Fibroblast of lung (primary cell): ENCODE measurements at regions not wholly inside any gene's neighbourhood (a gene's known extent, or its start where the extent isn't known, plus 50 kb on each side); places are given as distances from the start of the nearest gene placed in this dataset.

Source experiments
- EZH2 ChIP-seq: IDR thresholded peaks from 2 replicates; pipeline ENCODE4 v1.5.1; 2012; ENCODE audit warnings: low read length, control low read depth, mild to moderate bottlenecking; ENCODE audit errors: missing control alignments
- TF ChIP-seq, protein P1 (sequence below), 2 donors: IDR thresholded peaks in 1 of 2; conservative IDR thresholded peaks in 1 of 2; 1 replicate in 1 of 2; 2 replicates in 1 of 2; pipeline ENCODE4 v1.5.1; 2011 to 2012; ENCODE audit warnings: low read length in 2 of 2, control low read depth in 1 of 2, inconsistent platforms in 1 of 2, low read depth in 1 of 2, mild to moderate bottlenecking in 1 of 2

DNA sequence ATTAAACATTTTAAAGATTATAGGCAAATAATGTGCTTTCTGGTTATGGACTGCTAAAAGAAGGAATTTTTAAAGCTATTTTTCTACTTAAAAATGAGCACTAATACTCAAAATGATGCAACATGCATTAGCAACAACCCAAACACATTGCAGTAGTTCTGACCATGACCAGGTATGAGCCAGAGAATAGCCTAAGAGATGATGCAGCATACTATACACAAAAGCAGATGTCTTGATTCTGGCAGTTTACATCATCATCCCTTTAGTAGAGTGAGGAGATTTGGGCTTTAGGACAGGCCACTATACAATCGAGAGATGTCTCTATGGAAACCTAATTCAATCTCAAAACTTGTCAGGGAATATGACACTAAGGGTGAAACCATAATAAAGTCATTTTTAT is 307.1 kb downstream of the PRR16 start:
- TF ChIP-seq, protein P1, sequence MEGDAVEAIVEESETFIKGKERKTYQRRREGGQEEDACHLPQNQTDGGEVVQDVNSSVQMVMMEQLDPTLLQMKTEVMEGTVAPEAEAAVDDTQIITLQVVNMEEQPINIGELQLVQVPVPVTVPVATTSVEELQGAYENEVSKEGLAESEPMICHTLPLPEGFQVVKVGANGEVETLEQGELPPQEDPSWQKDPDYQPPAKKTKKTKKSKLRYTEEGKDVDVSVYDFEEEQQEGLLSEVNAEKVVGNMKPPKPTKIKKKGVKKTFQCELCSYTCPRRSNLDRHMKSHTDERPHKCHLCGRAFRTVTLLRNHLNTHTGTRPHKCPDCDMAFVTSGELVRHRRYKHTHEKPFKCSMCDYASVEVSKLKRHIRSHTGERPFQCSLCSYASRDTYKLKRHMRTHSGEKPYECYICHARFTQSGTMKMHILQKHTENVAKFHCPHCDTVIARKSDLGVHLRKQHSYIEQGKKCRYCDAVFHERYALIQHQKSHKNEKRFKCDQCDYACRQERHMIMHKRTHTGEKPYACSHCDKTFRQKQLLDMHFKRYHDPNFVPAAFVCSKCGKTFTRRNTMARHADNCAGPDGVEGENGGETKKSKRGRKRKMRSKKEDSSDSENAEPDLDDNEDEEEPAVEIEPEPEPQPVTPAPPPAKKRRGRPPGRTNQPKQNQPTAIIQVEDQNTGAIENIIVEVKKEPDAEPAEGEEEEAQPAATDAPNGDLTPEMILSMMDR (conservative IDR thresholded peaks at IDR 0.05 in 1 of 2, IDR thresholded peaks at IDR 0.05 in 1 of 2; ENCODE audit: low read depth in 1 of 2, low read length in 2 of 2) = no peak
- TF ChIP-seq EZH2 = no peak
